ENCODE measurements at regions not wholly inside any gene's neighbourhood (a gene's known extent, or its start where the extent isn't known, plus 50 kb on each side); places are given as distances from the start of the nearest gene placed in this dataset.
"Not testable (repeated sequence)": the region's sequence is repeated elsewhere in the genome, so short reads cannot be mapped to it uniquely, and the experiment has no call there.

- no peak for DNase-seq (ENCODE audit: low spot score)
- intact Hi-C loops (cut with DNase I) = no loop called here
- TF ChIP-seq CTCF (IDR thresholded peaks at IDR 0.05) (no peak), POLR2AphosphoS5 (IDR thresholded peaks at IDR 0.05) (no peak), POLR2A (IDR thresholded peaks at IDR 0.05) (no peak)
- no peaks in the 10 kb centered on the region for H3K36me3 ChIP-seq
- no peaks in the 10 kb centered on the region for H3K27me3 ChIP-seq (replicated peaks; ENCODE audit: insufficient read depth)
- H3K9me3 ChIP-seq = no peaks in the 10 kb centered on the region
- H3K27ac ChIP-seq = no peak overlapping the region
- no peak overlapping the region for H3K4me3 ChIP-seq
- no peaks in the 10 kb centered on the region for H3K4me1 ChIP-seq (replicated peaks)
These were observed 1298.0 kb upstream of the RAG2 start for GRCh38 chr11:37896016-37896415.

GRCh38 chr11:37881741-37882140 lies 1283.7 kb upstream of the RAG2 start:
- Histone ChIP-seq H3K36me3 (no peaks in the 10 kb centered on the region), H3K4me3 (no peak overlapping the region), H3K9me3 (no peaks in the 10 kb centered on the region), H3K27ac (no peak overlapping the region), H3K4me1 (replicated peaks) (no peaks in the 10 kb centered on the region), H3K27me3 (replicated peaks; ENCODE audit: insufficient read depth) (no peaks in the 10 kb centered on the region)
- WGBS = 30% methylated on average over 3 of the region's 3 CpGs
- no peak for DNase-seq (ENCODE audit: low spot score)
- intact Hi-C loops (cut with DNase I) = no loop called here
- TF ChIP-seq CTCF (IDR thresholded peaks at IDR 0.05) (no peak), POLR2AphosphoS5 (IDR thresholded peaks at IDR 0.05) (no peak), POLR2A (IDR thresholded peaks at IDR 0.05) (no peak)

DNA sequence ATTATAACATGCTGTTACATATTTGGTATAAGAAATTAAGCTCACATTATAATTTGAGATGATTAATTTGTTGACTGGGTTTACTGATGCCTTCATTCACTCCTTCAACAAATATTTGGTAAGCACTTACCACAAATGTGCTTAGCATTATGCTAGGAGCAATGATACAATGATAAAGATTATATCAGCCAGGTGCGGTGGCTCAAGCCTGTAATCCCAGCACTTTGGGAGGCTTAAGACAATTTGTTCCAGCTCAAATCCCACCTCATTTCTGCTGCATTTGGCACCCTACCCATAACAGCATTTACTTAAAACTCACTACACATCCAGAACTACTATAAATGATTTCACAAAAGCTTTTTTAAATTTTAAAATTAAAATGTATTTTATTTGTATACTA lies 1263.6 kb upstream of the RAG2 start:
- Histone ChIP-seq H3K9me3 (no peaks in the 10 kb centered on the region), H3K27ac (no peak overlapping the region), H3K36me3 (no peaks in the 10 kb centered on the region), H3K27me3 (replicated peaks; ENCODE audit: insufficient read depth) (no peaks in the 10 kb centered on the region), H3K4me1 (replicated peaks) (no peaks in the 10 kb centered on the region), H3K4me3 (no peak overlapping the region)
- 61% methylated on average over 1 of the region's 1 CpG for WGBS
- TF ChIP-seq CTCF (IDR thresholded peaks at IDR 0.05) (no peak), POLR2A (IDR thresholded peaks at IDR 0.05) (no peak), POLR2AphosphoS5 (IDR thresholded peaks at IDR 0.05) (no peak)
- DNase-seq (ENCODE audit: low spot score) = no peak
- intact Hi-C loops (cut with DNase I) = no loop called here

DNA sequence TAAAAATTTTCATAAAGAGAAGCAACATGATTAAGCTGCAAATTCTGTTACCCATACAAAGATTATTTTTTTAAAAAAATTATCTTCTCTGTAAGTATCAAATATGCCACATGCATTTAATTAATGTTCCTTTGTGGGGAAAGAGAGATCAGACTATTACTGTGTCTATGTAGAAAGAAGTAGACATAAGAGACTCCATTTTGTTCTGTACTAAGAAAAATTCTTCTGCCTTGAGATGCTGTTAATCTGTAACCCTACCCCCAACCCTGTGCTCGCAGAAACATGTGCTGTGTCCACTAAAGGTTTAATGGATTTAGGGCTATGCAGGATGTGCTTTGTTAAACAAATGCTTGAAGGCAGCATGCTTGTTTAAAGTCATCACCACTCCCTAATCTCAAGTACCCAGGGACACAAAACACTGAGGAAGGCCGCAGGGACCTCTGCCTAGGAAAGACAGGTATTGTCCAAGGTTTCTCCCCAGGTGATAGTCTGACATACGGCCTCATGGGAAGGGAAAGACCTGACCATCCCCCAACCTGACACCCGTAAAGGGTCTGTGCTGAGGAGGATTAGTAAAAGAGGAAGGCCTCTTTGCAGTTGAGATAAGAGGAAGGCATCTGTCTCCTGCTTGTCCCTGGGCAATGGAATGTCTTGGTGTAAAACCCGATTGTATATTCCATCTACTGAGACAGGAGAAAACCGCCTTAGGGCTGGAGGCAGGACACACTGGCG lies 1260.9 kb upstream of the RAG2 start:
- H3K27ac ChIP-seq; H3K36me3 ChIP-seq; H3K9me3 ChIP-seq; H3K27me3 ChIP-seq (replicated peaks; ENCODE audit: insufficient read depth); H3K4me3 ChIP-seq; DNase-seq (ENCODE audit: low spot score); H3K4me1 ChIP-seq (replicated peaks); intact Hi-C loops (cut with DNase I): not testable (repeated sequence)
- 34% methylated on average over 7 of the region's 7 CpGs for WGBS

DNA sequence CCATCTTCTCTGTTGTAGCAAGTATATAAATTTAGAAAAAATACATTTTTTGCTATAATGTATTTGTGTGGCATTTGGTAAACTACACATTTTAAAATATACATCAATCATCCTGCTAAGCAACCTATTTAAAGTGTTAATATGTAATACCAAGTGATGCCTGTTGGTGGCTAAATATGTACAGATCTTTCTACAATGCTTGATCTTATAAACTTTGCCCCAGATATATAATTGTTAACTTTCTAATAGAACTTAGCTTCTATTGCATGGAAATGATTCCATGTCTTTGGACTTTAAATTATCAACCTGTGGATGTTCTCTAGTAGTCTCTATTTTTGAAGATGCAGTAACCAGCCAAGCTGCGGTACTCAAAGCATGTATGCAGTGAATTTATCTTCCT lies 1260.4 kb upstream of the RAG2 start:
- Histone ChIP-seq H3K9me3 (no peaks in the 10 kb centered on the region), H3K36me3 (no peaks in the 10 kb centered on the region), H3K27ac (no peak overlapping the region), H3K4me3 (no peak overlapping the region), H3K27me3 (replicated peaks; ENCODE audit: insufficient read depth) (no peaks in the 10 kb centered on the region), H3K4me1 (replicated peaks) (no peaks in the 10 kb centered on the region)
- no peak for DNase-seq (ENCODE audit: low spot score)
- intact Hi-C loops (cut with DNase I) = no loop called here
- 91% methylated on average over 1 of the region's 1 CpG for WGBS
- peak in 1 of 4 experiments; percentile 21 for TF ChIP-seq CTCF (IDR thresholded peaks at IDR 0.05)
- TF ChIP-seq POLR2AphosphoS5 (IDR thresholded peaks at IDR 0.05) = no peak
- no peak for TF ChIP-seq POLR2A (IDR thresholded peaks at IDR 0.05)
